Keratinocyte (primary cell): ENCODE measurements at regions not wholly inside any gene's neighbourhood (a gene's known extent, or its start where the extent isn't known, plus 50 kb on each side); places are given as distances from the start of the nearest gene placed in this dataset.
"Not testable (repeated sequence)": the region's sequence is repeated elsewhere in the genome, so short reads cannot be mapped to it uniquely, and the experiment has no call there.

Experiments
- DNase-seq: peaks from one replicate; pipeline ENCODE4 v3.0.0-alpha.2; 2011; ENCODE audit warnings: low read depth, missing footprints, low spot score
- FAIRE-seq: peaks from 2 replicates; lab custom pipeline; 2011; peaks lifted over from hg19 to GRCh38; lab: Jason Lieb, UNC
- H2AFZ ChIP-seq: 2 replicates; pipeline ENCODE4 v1.6.0; 2012; ENCODE audit warnings: low read length, control low read depth, inconsistent platforms; ENCODE audit not compliant: control insufficient read depth
- H3K27ac ChIP-seq: 2 replicates; pipeline ENCODE4 v1.5.1; 2011; ENCODE audit warnings: low read length; ENCODE audit not compliant: control insufficient read depth, insufficient read depth
- H3K27me3 ChIP-seq: 3 replicates; pipeline ENCODE4 v1.6.0; 2011; ENCODE audit warnings: low read length; ENCODE audit not compliant: control insufficient read depth, insufficient read depth; ENCODE audit errors: extremely low read depth
- H3K36me3 ChIP-seq, 2 experiments: 2 replicates in 1 of 2; 3 replicates in 1 of 2; pipeline ENCODE4 v1.5.1; 2011; ENCODE audit warnings: low read length in 2 of 2, mild to moderate bottlenecking in 1 of 2; ENCODE audit not compliant: control insufficient read depth in 2 of 2, insufficient read depth in 2 of 2; ENCODE audit errors: extremely low read depth in 1 of 2
- H3K4me1 ChIP-seq: 3 replicates; pipeline ENCODE4 v1.5.1; 2011; ENCODE audit warnings: low read length; ENCODE audit not compliant: control insufficient read depth, insufficient read depth; ENCODE audit errors: extremely low read depth
- H3K4me2 ChIP-seq: 3 replicates; pipeline ENCODE4 v1.6.0; 2011; ENCODE audit warnings: low read depth, low read length; ENCODE audit not compliant: control insufficient read depth, insufficient read depth; ENCODE audit errors: extremely low read depth
- H3K4me3 ChIP-seq, 3 experiments: fragments of 200-600 bp in 1 of 3; sonication (generic) in 1 of 3; 2 replicates in 2 of 3; 3 replicates in 1 of 3; pipeline ENCODE4 v1.5.1; 2011 to 2016; ENCODE audit warnings: low read length in 3 of 3, mild to moderate bottlenecking in 3 of 3, control low read depth in 2 of 3, inconsistent platforms in 1 of 3, low read depth in 1 of 3, mixed read lengths in 1 of 3, mixed run types in 1 of 3, moderate library complexity in 1 of 3; ENCODE audit not compliant: control insufficient read depth in 2 of 3, insufficient read depth in 2 of 3; ENCODE audit errors: extremely low read depth in 1 of 3
- H3K79me2 ChIP-seq: 2 replicates; pipeline ENCODE4 v1.6.0; 2012; ENCODE audit warnings: low read length; ENCODE audit not compliant: control insufficient read depth, insufficient read depth
- H3K9ac ChIP-seq: 3 replicates; pipeline ENCODE4 v1.6.0; 2011; ENCODE audit warnings: low read length; ENCODE audit not compliant: control insufficient read depth, insufficient read depth; ENCODE audit errors: extremely low read depth
- H3K9me1 ChIP-seq: 3 replicates; pipeline ENCODE4 v1.6.0; 2011; ENCODE audit warnings: low read length; ENCODE audit not compliant: control insufficient read depth, insufficient read depth; ENCODE audit errors: extremely low read depth
- H3K9me3 ChIP-seq: 2 replicates; pipeline ENCODE4 v1.5.1; 2012; ENCODE audit warnings: low read depth, low read length; ENCODE audit not compliant: control insufficient read depth
- H4K20me1 ChIP-seq: 3 replicates; pipeline ENCODE4 v1.6.0; 2011; ENCODE audit warnings: low read length; ENCODE audit not compliant: control insufficient read depth, insufficient read depth; ENCODE audit errors: extremely low read depth
- EZH2 ChIP-seq: IDR thresholded peaks from one replicate; pipeline ENCODE4 v1.6.1; 2012; ENCODE audit warnings: inconsistent platforms, mild to moderate bottlenecking, low read length, moderate library complexity
- dilution Hi-C: fragments of 300-500 bp; cut with MboI; formaldehyde crosslinking; loops from one replicate; pipeline ENCODE4 v1.7.0; 2020; ENCODE audit warnings: low sequenced_read_pairs; ENCODE audit not compliant: extremely low pct_ligation_motif_present
- TF ChIP-seq, protein P1 (sequence below), 3 experiments: IDR thresholded peaks in 1 of 3; conservative IDR thresholded peaks in 1 of 3; optimal IDR thresholded peaks in 1 of 3; 2 replicates in 2 of 3; 3 replicates in 1 of 3; pipeline versions ENCODE3 to v1.5.1; 2011; ENCODE audit warnings: low read length in 3 of 3, mild to moderate bottlenecking in 3 of 3, moderate library complexity in 2 of 3, control low read depth in 1 of 3, inconsistent platforms in 1 of 3; ENCODE audit not compliant: insufficient read depth in 2 of 3; ENCODE audit errors: extremely low read depth in 1 of 3

DNA sequence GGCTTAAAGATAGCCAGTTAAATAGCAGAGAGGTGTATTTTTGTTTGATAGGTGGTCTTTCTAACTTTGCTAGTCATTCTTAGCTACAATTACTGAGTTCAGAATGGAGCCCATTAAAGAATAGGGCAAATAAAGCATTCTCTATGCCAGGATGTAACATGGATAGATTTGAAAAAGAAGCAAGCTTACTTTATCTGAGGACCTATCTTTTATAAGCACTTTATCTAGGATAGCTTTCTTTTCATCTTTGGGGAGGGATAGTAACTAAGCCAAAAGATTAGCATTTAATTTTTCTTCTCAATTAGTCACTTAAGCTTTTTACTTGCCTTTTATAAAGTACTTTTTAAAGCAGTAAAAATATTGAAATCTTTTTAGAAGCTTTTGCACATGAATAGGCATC, 1148.0 kb upstream of the DIAPH2 start:
- H3K9ac ChIP-seq = no peak overlapping the region
- H3K9me3 ChIP-seq = no peaks in the 10 kb centered on the region
- H3K4me1 ChIP-seq = no peaks in the 10 kb centered on the region
- DNase-seq (no peak), FAIRE-seq (no peak)
- no peaks in the 10 kb centered on the region for H3K27me3 ChIP-seq
- no peak overlapping the region for H3K4me3 ChIP-seq
- no peak overlapping the region for H3K4me2 ChIP-seq
- H3K36me3 ChIP-seq = no peaks in the 10 kb centered on the region
- dilution Hi-C loops = no loop called here
- no peak overlapping the region for H3K27ac ChIP-seq
- H2AFZ ChIP-seq = no peak overlapping the region
- TF ChIP-seq, protein P1, sequence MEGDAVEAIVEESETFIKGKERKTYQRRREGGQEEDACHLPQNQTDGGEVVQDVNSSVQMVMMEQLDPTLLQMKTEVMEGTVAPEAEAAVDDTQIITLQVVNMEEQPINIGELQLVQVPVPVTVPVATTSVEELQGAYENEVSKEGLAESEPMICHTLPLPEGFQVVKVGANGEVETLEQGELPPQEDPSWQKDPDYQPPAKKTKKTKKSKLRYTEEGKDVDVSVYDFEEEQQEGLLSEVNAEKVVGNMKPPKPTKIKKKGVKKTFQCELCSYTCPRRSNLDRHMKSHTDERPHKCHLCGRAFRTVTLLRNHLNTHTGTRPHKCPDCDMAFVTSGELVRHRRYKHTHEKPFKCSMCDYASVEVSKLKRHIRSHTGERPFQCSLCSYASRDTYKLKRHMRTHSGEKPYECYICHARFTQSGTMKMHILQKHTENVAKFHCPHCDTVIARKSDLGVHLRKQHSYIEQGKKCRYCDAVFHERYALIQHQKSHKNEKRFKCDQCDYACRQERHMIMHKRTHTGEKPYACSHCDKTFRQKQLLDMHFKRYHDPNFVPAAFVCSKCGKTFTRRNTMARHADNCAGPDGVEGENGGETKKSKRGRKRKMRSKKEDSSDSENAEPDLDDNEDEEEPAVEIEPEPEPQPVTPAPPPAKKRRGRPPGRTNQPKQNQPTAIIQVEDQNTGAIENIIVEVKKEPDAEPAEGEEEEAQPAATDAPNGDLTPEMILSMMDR (optimal IDR thresholded peaks at IDR 0.05 in 1 of 3, IDR thresholded peaks at IDR 0.05 in 1 of 3, conservative IDR thresholded peaks at IDR 0.05 in 1 of 3; ENCODE audit: extremely low read depth in 1 of 3, insufficient read depth in 2 of 3, low read length in 3 of 3) = no peak
- TF ChIP-seq EZH2 = no peak
- no peaks in the 10 kb centered on the region for H3K9me1 ChIP-seq
- no peaks in the 10 kb centered on the region for H3K79me2 ChIP-seq
- no peaks in the 10 kb centered on the region for H4K20me1 ChIP-seq

DNA sequence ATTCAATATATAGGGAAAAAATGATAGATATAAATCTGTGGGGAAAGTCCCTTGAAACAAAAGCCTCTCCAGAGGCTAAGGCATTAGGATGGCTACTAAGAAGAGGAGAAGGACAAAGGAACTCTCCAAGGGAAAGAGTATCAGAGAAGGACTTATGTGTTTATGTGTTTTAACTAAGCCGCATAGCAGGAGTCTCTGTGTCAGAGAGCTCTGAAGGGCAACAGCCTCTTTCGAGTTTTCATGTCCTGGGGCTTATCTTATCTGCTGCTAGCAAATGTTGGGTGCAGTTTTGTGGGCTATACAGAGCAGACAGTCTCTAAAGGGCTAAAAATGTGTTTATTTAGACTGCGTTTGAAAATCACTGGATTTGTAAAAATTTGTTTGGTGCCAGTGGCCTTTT, 1145.6 kb upstream of the DIAPH2 start:
- Histone ChIP-seq H3K9me1 (no peaks in the 10 kb centered on the region), H3K27me3 (no peaks in the 10 kb centered on the region), H3K27ac (no peak overlapping the region), H3K4me1 (no peaks in the 10 kb centered on the region), H3K9me3 (no peaks in the 10 kb centered on the region), H4K20me1 (no peaks in the 10 kb centered on the region), H3K9ac (no peak overlapping the region), H3K4me3 (no peak overlapping the region), H3K36me3 (no peaks in the 10 kb centered on the region), H2AFZ (no peak overlapping the region), H3K79me2 (no peaks in the 10 kb centered on the region), H3K4me2 (no peak overlapping the region)
- TF ChIP-seq, protein P1 (optimal IDR thresholded peaks at IDR 0.05 in 1 of 3, IDR thresholded peaks at IDR 0.05 in 1 of 3, conservative IDR thresholded peaks at IDR 0.05 in 1 of 3; ENCODE audit: extremely low read depth in 1 of 3, insufficient read depth in 2 of 3, low read length in 3 of 3) = no peak
- no peak for TF ChIP-seq EZH2
- dilution Hi-C loops = no loop called here
- FAIRE-seq = no peak
- DNase-seq = no peak

DNA sequence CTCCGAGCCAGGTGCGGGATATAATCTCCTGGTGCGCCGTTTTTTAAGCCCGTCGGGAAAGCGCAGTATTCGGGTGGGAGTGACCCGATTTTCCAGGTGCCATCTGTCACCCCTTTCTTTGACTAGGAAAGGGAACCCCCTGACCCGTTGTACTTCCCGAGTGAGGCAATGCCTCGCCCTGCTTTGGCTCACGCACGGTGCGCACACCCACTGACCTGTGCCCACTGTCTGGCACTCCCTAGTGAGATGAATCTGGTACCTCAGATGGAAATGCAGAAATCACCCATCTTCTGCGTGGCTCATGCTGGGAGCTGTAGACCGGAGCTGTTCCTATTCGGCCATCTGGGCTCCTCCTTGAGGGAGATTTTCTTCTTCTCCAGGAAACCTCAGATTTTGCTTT, 1135.1 kb upstream of the DIAPH2 start:
- DNase-seq, H3K9me1 ChIP-seq, H3K36me3 ChIP-seq, H3K79me2 ChIP-seq, FAIRE-seq, dilution Hi-C loops, H3K9me3 ChIP-seq, H3K4me1 ChIP-seq, H3K27ac ChIP-seq, H3K9ac ChIP-seq, H3K4me2 ChIP-seq, H4K20me1 ChIP-seq, H3K4me3 ChIP-seq, H2AFZ ChIP-seq, H3K27me3 ChIP-seq: not testable (repeated sequence)
